ENCODE measurements at regions not wholly inside any gene's neighbourhood (a gene's known extent, or its start where the extent isn't known, plus 50 kb on each side); places are given as distances from the start of the nearest gene placed in this dataset.

DNA sequence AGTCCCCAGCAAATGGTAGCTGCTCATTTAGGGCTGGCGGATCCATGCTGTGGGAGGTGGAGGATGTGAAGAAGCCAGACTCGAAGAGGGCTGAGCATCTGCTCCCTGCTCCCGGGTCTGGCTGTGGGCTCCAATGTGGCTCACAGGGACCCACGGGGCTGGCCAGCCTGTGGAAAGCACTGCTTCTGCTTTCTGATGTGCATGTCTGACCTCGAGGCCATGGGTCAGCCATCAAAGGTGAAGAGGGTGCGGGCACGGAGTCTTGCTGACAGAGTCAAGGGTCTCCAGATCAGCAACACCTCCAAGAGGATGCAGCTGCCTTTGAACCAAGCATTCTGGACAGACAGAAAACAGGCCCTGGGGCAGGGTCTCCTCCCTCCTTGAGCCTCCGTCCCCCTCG is 178.2 kb downstream of the INHBB start (continued):
- TF ChIP-seq, protein P1, sequence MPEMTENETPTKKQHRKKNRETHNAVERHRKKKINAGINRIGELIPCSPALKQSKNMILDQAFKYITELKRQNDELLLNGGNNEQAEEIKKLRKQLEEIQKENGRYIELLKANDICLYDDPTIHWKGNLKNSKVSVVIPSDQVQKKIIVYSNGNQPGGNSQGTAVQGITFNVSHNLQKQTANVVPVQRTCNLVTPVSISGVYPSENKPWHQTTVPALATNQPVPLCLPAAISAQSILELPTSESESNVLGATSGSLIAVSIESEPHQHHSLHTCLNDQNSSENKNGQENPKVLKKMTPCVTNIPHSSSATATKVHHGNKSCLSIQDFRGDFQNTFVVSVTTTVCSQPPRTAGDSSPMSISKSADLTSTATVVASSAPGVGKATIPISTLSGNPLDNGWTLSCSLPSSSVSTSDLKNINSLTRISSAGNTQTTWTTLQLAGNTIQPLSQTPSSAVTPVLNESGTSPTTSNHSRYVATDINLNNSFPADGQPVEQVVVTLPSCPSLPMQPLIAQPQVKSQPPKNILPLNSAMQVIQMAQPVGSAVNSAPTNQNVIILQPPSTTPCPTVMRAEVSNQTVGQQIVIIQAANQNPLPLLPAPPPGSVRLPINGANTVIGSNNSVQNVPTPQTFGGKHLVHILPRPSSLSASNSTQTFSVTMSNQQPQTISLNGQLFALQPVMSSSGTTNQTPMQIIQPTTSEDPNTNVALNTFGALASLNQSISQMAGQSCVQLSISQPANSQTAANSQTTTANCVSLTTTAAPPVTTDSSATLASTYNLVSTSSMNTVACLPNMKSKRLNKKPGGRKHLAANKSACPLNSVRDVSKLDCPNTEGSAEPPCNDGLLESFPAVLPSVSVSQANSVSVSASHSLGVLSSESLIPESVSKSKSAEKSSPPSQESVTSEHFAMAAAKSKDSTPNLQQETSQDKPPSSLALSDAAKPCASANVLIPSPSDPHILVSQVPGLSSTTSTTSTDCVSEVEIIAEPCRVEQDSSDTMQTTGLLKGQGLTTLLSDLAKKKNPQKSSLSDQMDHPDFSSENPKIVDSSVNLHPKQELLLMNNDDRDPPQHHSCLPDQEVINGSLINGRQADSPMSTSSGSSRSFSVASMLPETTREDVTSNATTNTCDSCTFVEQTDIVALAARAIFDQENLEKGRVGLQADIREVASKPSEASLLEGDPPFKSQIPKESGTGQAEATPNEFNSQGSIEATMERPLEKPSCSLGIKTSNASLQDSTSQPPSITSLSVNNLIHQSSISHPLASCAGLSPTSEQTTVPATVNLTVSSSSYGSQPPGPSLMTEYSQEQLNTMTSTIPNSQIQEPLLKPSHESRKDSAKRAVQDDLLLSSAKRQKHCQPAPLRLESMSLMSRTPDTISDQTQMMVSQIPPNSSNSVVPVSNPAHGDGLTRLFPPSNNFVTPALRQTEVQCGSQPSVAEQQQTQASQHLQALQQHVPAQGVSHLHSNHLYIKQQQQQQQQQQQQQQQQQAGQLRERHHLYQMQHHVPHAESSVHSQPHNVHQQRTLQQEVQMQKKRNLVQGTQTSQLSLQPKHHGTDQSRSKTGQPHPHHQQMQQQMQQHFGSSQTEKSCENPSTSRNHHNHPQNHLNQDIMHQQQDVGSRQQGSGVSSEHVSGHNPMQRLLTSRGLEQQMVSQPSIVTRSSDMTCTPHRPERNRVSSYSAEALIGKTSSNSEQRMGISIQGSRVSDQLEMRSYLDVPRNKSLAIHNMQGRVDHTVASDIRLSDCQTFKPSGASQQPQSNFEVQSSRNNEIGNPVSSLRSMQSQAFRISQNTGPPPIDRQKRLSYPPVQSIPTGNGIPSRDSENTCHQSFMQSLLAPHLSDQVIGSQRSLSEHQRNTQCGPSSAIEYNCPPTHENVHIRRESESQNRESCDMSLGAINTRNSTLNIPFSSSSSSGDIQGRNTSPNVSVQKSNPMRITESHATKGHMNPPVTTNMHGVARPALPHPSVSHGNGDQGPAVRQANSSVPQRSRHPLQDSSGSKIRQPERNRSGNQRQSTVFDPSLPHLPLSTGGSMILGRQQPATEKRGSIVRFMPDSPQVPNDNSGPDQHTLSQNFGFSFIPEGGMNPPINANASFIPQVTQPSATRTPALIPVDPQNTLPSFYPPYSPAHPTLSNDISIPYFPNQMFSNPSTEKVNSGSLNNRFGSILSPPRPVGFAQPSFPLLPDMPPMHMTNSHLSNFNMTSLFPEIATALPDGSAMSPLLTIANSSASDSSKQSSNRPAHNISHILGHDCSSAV (CRISPR knock-in tag; IDR thresholded peaks at IDR 0.05; ENCODE audit: borderline replicate concordance) = 0 out of 2 replicates have a peak, but pooled peaks have one; percentile 8
- TF ChIP-seq, protein P2, sequence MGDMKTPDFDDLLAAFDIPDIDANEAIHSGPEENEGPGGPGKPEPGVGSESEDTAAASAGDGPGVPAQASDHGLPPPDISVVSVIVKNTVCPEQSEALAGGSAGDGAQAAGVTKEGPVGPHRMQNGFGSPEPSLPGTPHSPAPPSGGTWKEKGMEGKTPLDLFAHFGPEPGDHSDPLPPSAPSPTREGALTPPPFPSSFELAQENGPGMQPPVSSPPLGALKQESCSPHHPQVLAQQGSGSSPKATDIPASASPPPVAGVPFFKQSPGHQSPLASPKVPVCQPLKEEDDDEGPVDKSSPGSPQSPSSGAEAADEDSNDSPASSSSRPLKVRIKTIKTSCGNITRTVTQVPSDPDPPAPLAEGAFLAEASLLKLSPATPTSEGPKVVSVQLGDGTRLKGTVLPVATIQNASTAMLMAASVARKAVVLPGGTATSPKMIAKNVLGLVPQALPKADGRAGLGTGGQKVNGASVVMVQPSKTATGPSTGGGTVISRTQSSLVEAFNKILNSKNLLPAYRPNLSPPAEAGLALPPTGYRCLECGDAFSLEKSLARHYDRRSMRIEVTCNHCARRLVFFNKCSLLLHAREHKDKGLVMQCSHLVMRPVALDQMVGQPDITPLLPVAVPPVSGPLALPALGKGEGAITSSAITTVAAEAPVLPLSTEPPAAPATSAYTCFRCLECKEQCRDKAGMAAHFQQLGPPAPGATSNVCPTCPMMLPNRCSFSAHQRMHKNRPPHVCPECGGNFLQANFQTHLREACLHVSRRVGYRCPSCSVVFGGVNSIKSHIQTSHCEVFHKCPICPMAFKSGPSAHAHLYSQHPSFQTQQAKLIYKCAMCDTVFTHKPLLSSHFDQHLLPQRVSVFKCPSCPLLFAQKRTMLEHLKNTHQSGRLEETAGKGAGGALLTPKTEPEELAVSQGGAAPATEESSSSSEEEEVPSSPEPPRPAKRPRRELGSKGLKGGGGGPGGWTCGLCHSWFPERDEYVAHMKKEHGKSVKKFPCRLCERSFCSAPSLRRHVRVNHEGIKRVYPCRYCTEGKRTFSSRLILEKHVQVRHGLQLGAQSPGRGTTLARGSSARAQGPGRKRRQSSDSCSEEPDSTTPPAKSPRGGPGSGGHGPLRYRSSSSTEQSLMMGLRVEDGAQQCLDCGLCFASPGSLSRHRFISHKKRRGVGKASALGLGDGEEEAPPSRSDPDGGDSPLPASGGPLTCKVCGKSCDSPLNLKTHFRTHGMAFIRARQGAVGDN (CRISPR knock-in tag; IDR thresholded peaks at IDR 0.05) = peak; percentile 55
- TF ChIP-seq MXI1 (IDR thresholded peaks at IDR 0.05; ENCODE audit: borderline replicate concordance, low read depth, low read length) = no peak
- no peak for TF ChIP-seq CEBPG (CRISPR knock-in tag; IDR thresholded peaks at IDR 0.05)
- TF ChIP-seq THAP9 (CRISPR knock-in tag; IDR thresholded peaks at IDR 0.05; ENCODE audit: borderline replicate concordance) = peak; percentile 32; the same call in 1 of the 2 replicates
- TF ChIP-seq ATF5 (CRISPR knock-in tag; IDR thresholded peaks at IDR 0.05; ENCODE audit: low read depth) = 0 out of 2 replicates have a peak, but pooled peaks have one; percentile 31
- TF ChIP-seq ZNF709 (CRISPR knock-in tag; IDR thresholded peaks at IDR 0.05) = 0 out of 2 replicates have a peak, but pooled peaks have one; percentile 38
- TF ChIP-seq NRL (CRISPR knock-in tag; IDR thresholded peaks at IDR 0.05; ENCODE audit: borderline replicate concordance) = 0 out of 2 replicates have a peak, but pooled peaks have one; percentile 64
- peak; percentile 3; the same call in 1 of the 2 replicates for TF ChIP-seq ZBTB33 (CRISPR knock-in tag; IDR thresholded peaks at IDR 0.05)
- TF ChIP-seq ZNF672 (CRISPR knock-in tag; IDR thresholded peaks at IDR 0.05) = no peak
